Suprapubic skin (tissue), 4 donors: ENCODE measurements at regions not wholly inside any gene's neighbourhood (a gene's known extent, or its start where the extent isn't known, plus 50 kb on each side); places are given as distances from the start of the nearest gene placed in this dataset.

Experiments used
- DNase-seq, 2 donors: peaks; one replicate each; pipeline ENCODE4 v3.0.0-alpha.2; 2019; ENCODE audit warnings: low spot score in 2 of 2
- H3K27ac ChIP-seq: fragments of 200-600 bp; sonication (generic); one replicate; pipeline ENCODE4 v1.5.1; 2019
- H3K27me3 ChIP-seq: fragments of 200-600 bp; sonication (generic); one replicate; pipeline ENCODE4 v1.5.1; 2019
- H3K36me3 ChIP-seq: fragments of 200-600 bp; sonication (generic); one replicate; pipeline ENCODE4 v1.5.1; 2019
- H3K4me1 ChIP-seq: fragments of 200-600 bp; sonication (generic); one replicate; pipeline ENCODE4 v1.5.1; 2019
- H3K4me3 ChIP-seq: fragments of 200-600 bp; sonication (generic); one replicate; pipeline ENCODE4 v1.5.1; 2019; ENCODE audit warnings: mild to moderate bottlenecking
- H3K9me3 ChIP-seq: fragments of 200-600 bp; sonication (generic); one replicate; pipeline ENCODE4 v1.5.1; 2019
- EP300 ChIP-seq: sonication (generic); formaldehyde crosslinking; IDR thresholded peaks from one replicate; pipeline ENCODE4 v1.6.1; 2017; ENCODE audit warnings: antibody characterized with exemption
- POLR2A ChIP-seq, 2 donors: fragments of 450-650 bp; IDR thresholded peaks; one replicate each; pipeline ENCODE4 v1.6.1; 2017; ENCODE audit warnings: antibody characterized with exemption in 2 of 2, mild to moderate bottlenecking in 2 of 2, moderate library complexity in 2 of 2
- POLR2AphosphoS5 ChIP-seq, 3 donors: sonication (generic); formaldehyde crosslinking; IDR thresholded peaks; one replicate each; pipeline ENCODE4 v1.6.1; 2017; ENCODE audit warnings: antibody characterized with exemption in 3 of 3
- WGBS: methylation state at CpG from one replicate; pipeline ENCODE4 v1.1.5; 2018; 5-methylcytosine and 5-hydroxymethylcytosine counted together
- TF ChIP-seq, protein P1 (sequence below), 2 donors: fragments of 200-600 bp in 1 of 2; fragments of 450-650 bp in 1 of 2; sonication (generic) in 1 of 2; IDR thresholded peaks; one replicate each; pipeline ENCODE4 v1.5.1; 2016 to 2019; ENCODE audit warnings: antibody characterized with exemption in 2 of 2, mild to moderate bottlenecking in 1 of 2, moderate library complexity in 1 of 2

DNA sequence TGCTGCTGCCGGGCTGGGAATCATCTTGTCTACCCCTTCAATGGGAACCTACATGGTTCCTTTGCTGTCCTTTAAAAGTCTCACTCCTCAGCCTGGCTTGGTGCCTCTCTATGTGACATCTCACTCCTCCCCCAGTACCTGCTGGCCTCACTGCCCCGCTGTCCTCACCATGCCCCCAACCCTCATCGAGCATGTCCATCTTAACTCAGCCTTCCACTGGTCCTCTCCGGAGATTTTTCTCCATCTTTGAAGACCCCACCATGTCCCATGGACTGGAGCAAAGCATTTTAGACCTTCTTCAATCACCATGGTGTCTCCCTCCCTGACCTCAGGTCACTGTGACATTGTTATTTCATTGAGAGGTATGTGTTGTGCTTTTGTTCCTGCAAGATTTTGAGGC, 58.1 kb upstream of the SIX3 start:
- Histone ChIP-seq H3K27ac (no peak overlapping the region), H3K4me3 (no peak overlapping the region), H3K27me3 (peaks cover 61% of the 10 kb centered on the region), H3K36me3 (no peaks in the 10 kb centered on the region), H3K9me3 (no peaks in the 10 kb centered on the region), H3K4me1 (no peaks in the 10 kb centered on the region)
- 92% methylated on average over 4 of the region's 4 CpGs for WGBS
- DNase-seq = no peak
- no peak for TF ChIP-seq POLR2AphosphoS5 (IDR thresholded peaks at IDR 0.05)
- TF ChIP-seq, protein P1, sequence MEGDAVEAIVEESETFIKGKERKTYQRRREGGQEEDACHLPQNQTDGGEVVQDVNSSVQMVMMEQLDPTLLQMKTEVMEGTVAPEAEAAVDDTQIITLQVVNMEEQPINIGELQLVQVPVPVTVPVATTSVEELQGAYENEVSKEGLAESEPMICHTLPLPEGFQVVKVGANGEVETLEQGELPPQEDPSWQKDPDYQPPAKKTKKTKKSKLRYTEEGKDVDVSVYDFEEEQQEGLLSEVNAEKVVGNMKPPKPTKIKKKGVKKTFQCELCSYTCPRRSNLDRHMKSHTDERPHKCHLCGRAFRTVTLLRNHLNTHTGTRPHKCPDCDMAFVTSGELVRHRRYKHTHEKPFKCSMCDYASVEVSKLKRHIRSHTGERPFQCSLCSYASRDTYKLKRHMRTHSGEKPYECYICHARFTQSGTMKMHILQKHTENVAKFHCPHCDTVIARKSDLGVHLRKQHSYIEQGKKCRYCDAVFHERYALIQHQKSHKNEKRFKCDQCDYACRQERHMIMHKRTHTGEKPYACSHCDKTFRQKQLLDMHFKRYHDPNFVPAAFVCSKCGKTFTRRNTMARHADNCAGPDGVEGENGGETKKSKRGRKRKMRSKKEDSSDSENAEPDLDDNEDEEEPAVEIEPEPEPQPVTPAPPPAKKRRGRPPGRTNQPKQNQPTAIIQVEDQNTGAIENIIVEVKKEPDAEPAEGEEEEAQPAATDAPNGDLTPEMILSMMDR (IDR thresholded peaks at IDR 0.05) = no peak
- TF ChIP-seq POLR2A (IDR thresholded peaks at IDR 0.05) = no peak
- no peak for TF ChIP-seq EP300

DNA sequence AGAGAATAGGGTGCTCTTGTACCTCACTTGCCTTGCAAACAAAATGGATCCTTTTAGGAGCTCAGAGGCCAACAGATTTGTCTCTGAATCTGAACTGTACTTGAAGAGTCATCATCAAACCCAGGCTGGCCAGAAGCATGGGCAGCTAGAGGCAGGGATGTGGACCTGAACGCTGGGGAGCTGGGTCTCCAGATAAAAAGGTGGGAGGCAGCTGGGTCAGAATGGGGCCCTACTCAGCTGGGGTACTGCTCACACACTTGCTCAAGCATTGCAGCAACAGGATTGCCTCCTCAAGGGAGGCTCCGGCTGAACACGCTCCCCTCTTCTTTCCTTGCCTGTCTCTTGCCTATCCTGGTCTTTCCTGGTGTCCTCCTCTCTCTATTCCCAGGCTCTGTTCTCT, 57.3 kb upstream of the SIX3 start:
- no peak for DNase-seq
- Histone ChIP-seq H3K9me3 (no peaks in the 10 kb centered on the region), H3K4me3 (no peak overlapping the region), H3K36me3 (no peaks in the 10 kb centered on the region), H3K27ac (no peak overlapping the region), H3K4me1 (no peaks in the 10 kb centered on the region), H3K27me3 (peaks cover 54% of the 10 kb centered on the region)
- TF ChIP-seq, protein P1 (IDR thresholded peaks at IDR 0.05) = no peak
- TF ChIP-seq EP300 = no peak
- no peak for TF ChIP-seq POLR2A (IDR thresholded peaks at IDR 0.05)
- no peak for TF ChIP-seq POLR2AphosphoS5 (IDR thresholded peaks at IDR 0.05)
- 75% methylated on average over 3 of the region's 3 CpGs for WGBS

DNA sequence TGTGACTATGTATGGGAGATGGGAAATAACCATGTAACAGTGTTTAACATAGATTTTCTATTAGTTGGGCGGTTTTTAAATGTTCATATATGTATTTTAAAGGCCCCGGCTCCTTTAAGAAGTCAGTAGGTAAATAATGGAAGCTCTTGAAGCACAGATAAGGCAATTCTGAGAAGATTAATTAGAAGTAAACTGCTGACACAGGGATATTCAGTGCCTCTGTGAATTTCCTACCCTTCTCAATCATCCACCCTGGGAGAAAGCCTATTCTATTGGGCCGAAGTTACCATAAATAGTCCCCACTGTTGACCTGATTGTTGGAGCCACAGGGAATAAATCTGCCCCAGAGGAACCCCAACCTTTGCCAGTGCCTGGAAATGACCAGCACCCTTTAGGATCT, 56.8 kb upstream of the SIX3 start:
- no peak for DNase-seq
- Histone ChIP-seq H3K4me3 (no peak overlapping the region), H3K36me3 (no peaks in the 10 kb centered on the region), H3K27ac (no peak overlapping the region), H3K4me1 (no peaks in the 10 kb centered on the region), H3K27me3 (peaks cover 50% of the 10 kb centered on the region), H3K9me3 (no peaks in the 10 kb centered on the region)
- WGBS = 81% methylated on average over 3 of the region's 3 CpGs
- no peak for TF ChIP-seq POLR2AphosphoS5 (IDR thresholded peaks at IDR 0.05)

DNA sequence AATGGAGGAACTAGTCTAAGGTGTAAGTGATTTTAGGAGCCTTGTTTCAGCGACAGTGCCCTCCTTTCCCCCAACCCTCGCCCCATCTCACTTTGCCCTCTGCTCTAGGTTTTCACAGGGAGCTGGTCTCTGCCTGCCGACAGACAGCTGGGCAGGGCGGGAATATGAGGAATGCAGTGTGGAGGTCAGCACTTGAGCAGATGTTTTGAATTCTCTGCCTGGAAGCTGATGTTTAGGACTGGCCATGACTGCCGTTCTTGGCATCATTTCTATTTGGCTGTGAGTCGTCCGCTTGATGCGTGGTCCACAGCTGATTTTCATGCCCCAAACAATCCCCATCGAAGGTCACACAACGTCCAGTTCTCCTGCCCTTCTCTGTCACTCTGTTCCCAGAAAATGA, 55.1 kb upstream of the SIX3 start:
- TF ChIP-seq POLR2AphosphoS5 (IDR thresholded peaks at IDR 0.05) (no peak), POLR2A (IDR thresholded peaks at IDR 0.05) (no peak), EP300 (no peak)
- TF ChIP-seq, protein P1 (IDR thresholded peaks at IDR 0.05) = no peak
- H3K9me3 ChIP-seq = no peaks in the 10 kb centered on the region
- DNase-seq = no peak
- H3K27me3 ChIP-seq = peaks cover 41% of the 10 kb centered on the region
- no peak overlapping the region for H3K4me3 ChIP-seq
- no peaks in the 10 kb centered on the region for H3K36me3 ChIP-seq
- WGBS = 42% methylated on average over 10 of the region's 10 CpGs
- H3K27ac ChIP-seq = no peak overlapping the region
- H3K4me1 ChIP-seq = no peaks in the 10 kb centered on the region

DNA sequence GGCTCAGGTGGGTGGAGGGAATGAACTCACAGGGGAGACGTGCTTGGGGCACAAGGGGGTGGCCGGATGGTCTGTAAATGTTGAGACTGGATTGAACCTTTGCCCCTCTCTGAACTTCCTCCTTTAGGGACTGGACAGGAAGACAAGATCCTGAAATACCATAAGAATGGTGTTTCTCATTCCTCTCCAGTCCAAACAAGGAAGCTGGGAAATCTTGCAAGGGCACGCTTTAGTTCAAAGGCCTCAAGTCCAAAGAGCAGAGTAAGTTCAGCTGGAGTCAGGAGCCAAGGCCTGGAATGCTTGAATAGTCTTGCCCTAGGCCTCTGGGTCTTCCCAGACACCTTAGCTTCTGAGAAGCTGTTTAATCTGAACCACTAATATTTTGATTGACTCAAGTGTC, 52.4 kb upstream of the SIX3 start:
- Histone ChIP-seq H3K9me3 (no peaks in the 10 kb centered on the region), H3K36me3 (no peaks in the 10 kb centered on the region), H3K27me3 (peaks cover 23% of the 10 kb centered on the region), H3K4me3 (no peak overlapping the region), H3K4me1 (no peaks in the 10 kb centered on the region), H3K27ac (no peak overlapping the region)
- WGBS = 85% methylated on average over 3 of the region's 3 CpGs
- DNase-seq = no peak
- TF ChIP-seq, protein P1 (IDR thresholded peaks at IDR 0.05) = no peak
- TF ChIP-seq POLR2AphosphoS5 (IDR thresholded peaks at IDR 0.05) (no peak), EP300 (no peak), POLR2A (IDR thresholded peaks at IDR 0.05) (no peak)
